ENCODE measurements at regions not wholly inside any gene's neighbourhood (a gene's known extent, or its start where the extent isn't known, plus 50 kb on each side); places are given as distances from the start of the nearest gene placed in this dataset.

GRCh38 chr13:103973740-103974139 lies 907.5 kb upstream of the SLC10A2 start:
- DNase-seq: no peak

DNA sequence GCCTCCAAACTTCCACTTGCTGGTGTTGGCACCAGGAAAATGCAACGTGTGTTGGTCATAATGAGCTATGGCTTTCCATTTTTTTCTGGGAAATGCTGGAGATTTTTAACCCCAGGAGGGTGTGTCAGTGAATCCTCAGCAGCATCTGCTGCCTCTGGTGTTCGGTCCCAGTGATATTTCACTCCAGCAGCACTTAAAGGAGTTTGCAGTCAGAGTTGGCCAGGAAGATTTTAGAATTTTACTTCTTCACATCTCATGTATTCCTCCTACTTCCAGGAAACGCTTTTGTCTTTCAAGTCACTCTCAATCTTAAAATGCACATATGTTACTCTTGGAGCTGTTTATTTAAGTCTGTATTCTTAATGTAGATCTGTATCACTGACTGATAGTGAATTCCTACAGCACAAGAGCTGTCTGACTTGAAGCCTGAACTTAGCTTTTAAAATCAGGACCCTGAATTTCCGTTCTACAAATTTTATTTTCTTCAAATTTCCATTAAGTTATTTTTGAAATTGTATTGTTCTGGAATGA lies 903.4 kb upstream of the SLC10A2 start:
- no peak for DNase-seq

GRCh38 chr13:103965506-103966243 lies 899.5 kb upstream of the SLC10A2 start:
- DNase-seq: no peak

GRCh38 chr13:103961784-103962183 lies 895.6 kb upstream of the SLC10A2 start:
- no peak for DNase-seq

- DNase-seq: no peak
These were observed 894.9 kb upstream of the SLC10A2 start for GRCh38 chr13:103961129-103961528.

- no peak for DNase-seq
These were observed 893.8 kb upstream of the SLC10A2 start for GRCh38 chr13:103960001-103960400.

DNA sequence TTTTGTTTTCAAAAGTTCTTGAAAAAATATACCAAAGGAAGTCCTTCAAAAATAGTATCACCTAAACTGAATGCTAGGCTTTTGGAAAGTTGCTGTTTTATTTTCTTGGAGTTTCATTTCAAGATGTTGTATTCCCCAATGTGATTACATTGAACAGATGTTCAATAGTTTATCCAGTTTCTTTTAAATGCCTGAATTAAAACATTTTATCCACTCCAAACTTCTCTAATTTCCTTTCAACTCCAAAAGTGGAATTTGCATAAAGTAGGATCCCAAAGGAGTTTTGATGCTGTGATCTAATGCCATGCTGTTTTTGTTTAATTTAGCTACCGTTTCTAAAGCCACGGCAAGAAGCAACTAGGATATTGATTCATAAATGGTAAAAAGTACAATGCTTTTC lies 892.5 kb upstream of the SLC10A2 start:
- DNase-seq: no peak

- no peak for DNase-seq
These were observed 891.7 kb upstream of the SLC10A2 start for GRCh38 chr13:103957939-103958338.

DNA sequence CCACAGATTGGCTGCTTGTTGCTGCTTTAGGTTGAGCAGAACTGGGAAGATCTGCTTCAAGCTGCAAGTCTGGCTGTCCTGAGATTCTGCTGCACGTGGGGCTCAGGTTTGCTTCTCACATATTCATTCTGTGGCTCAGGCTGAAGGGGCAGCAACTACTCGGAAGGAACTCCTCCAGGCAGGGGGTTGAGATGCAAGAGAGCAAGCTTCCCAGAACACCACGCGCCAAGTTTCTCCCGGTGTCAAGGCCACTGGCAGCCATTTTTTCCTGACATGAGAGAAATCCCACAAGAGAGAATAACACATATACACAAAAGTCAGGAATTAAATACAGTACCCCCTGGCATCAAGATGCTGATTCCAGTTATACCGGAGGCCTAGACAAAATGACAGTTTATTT lies 887.6 kb upstream of the SLC10A2 start:
- no peak for DNase-seq

DNA sequence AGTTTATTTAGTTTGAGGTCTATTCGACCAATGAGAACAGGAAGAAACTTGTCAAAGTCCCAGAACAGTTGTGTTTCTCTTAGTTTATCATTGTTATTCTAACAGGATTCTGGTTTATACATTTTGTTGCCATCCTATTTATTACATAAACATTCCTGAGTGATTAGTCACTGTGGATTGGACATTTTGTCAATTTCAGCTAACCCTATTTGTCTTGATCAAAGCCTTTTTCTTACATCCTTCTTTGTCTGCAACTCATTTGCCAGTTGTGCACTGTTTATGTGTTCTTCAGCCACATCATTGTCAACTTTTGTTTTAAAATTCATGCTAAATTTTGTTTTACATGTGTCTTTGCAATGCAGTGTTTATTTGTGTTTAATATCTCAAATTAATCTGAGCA lies 886.0 kb upstream of the SLC10A2 start:
- DNase-seq: no peak

- DNase-seq: no peak
These were observed 882.2 kb upstream of the SLC10A2 start for GRCh38 chr13:103948426-103948825.

- no peak for DNase-seq
These were observed 879.6 kb upstream of the SLC10A2 start for GRCh38 chr13:103945836-103946235.

DNA sequence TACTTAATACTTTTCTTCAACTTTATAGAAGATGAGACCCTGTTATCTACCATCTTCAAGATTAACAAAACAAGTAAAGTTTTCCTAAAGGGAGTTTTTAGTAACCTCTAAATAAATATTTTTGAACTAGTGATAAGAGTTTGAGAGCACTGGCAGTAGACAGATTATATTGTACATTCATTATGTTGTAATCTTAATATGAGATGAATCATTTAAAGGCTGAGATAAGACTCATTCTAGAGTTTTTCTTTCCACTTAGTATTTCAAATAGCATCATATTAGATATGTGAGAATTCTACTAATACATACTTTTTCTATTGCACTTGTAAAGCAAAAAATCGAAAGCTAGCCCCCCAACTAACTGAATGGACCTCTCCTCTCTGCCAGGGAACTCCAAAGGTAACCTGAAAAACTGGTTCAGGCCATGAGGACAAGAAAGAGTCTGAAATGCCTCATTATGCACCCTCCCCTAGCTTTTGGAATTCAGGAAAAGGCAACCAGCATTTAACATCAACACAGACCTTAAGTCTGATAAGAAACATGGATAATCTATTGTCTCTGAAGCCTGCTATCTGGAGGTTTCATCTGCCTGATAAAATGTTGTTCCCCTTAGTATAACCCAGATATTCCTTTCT lies 875.4 kb upstream of the SLC10A2 start:
- no peak for DNase-seq

DNA sequence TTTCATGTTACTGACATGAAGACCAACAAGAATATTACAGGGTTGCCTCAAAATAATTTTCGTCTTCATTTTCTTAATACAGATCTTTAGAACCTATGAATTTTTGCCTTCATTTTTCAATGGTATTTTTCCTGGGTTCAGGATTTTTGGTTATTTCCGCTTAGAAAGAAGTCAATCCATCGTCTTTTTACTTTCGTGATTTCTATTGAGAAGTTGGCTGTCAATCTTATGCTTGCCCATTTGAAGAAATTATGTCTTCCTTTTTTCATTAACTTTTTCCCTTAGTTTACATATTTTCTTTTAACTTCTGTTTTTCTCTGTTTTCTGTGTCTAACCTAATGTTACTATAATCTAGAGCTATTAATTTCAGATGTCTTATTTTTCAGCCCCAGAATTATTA lies 868.9 kb upstream of the SLC10A2 start:
- no peak for DNase-seq

- DNase-seq: no peak
These were observed 865.7 kb upstream of the SLC10A2 start for GRCh38 chr13:103931885-103932284.

DNA sequence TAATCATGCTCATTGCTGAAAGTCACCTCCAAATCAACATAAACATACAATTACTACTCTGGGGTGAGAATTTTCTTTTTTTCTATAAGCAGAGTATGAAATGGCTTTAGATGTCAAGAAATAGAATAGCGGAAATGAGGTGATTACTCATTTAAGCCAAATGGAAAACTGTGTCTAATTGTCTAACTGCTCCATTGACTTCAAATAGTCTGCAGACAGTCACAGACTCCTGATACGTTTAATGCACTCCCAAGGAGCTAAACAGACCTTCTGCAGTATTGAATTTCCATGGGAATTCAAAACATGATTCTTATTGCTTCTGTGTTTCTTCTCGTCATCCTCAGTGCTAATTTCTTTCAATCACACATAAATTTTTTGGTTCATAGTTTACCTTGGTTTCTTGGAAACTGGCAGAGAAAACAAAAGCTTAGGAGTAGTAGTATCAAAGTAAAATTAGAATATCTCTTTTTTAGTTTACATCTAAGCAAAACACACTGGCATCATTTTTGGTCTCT lies 865.2 kb upstream of the SLC10A2 start:
- no peak for DNase-seq

DNA sequence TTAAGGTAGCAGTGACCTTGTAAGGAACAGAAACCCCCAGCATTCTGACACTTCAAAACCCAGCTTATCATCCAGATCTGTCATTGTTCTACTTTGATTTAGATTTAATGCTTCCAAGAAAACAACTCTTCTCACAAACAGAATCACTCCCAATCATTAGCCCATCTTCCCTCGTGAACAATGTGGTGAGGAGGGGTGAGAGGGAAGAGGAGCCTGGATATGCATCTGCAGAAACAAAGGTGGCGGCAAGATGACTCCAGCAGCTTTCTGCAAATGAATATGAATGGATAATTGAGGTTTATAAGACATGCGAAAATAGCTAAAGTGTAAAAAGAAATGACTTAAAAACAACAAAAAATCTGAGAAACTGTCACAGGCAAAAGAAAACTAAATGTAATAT lies 859.9 kb upstream of the SLC10A2 start:
- DNase-seq: no peak

GRCh38 chr13:103908911-103909310 lies 842.7 kb upstream of the SLC10A2 start:
- no peak for DNase-seq

GRCh38 chr13:103908274-103908673 lies 842.1 kb upstream of the SLC10A2 start:
- no peak for DNase-seq

DNA sequence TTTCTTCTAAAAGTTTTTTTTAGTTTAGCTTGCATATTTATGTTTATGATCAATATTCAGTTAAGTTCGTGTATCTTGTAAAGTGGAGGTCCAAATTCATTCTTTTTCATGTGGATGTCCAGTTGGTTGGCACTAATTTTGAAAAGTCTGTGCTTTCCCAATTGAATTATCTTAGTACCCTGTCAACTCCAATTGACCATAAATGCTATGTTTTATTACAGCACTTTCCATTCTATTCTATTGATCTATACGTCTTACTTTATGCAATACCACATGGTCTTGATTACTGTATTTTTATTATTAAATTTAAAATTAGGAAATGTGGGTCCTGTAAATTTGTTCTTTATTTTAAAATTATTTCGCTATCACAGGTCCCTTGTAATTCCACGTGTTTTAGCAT lies 837.6 kb upstream of the SLC10A2 start:
- DNase-seq: no peak

DNA sequence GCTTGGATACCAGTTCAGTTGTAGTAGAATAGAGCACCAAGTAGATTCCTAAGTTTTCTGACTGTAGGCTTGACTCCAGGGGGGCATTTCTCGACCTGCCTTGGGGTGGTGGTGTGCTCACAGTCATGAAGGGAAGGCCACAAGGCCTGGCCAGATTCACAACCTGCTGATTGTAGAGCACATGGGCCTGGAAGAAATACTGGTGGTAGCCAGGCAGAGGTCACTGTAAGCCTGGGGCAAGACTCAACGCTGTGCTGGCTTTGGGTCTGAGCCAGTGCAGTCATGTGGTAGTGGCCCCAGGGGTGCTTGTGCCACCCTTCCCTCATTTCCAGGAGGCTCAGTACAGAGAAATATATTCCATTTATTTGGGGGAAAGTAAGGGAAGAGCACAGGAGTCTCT lies 832.3 kb upstream of the SLC10A2 start:
- no peak for DNase-seq

DNA sequence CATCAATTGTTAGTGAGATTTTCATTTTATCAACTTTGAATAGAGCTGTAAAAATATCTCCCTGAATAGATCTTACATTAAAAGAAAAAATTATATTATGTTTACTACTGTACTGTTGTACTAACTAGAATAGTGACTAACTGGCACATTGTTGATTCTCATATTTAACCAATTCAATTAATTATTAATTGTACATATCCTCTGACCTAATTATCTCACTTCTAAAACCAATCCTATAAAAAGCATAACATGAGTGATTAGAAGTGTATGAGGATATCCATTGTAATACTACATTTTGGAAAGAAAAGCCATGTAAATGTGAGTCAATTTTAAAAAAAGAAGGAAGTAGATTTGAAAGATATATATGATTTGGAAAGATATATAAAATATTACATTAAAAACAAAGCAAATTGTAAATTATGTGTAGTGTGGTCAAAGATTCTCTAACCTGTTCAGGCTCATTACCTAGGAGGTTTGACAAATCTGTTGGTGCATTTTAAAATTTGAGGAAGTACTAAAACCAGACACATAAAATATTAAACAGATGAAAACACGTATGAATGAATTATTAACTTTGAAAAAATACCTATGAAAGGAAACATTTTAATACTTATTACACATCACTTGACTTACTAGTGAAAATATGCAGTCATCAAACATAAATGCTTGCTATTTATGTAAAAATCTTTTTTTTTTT lies 829.8 kb upstream of the SLC10A2 start:
- no peak for DNase-seq

- no peak for DNase-seq
These were observed 828.4 kb upstream of the SLC10A2 start for GRCh38 chr13:103894626-103895025.
